Retinal pigment epithelial cell (primary cell): ENCODE measurements at regions not wholly inside any gene's neighbourhood (a gene's known extent, or its start where the extent isn't known, plus 50 kb on each side); places are given as distances from the start of the nearest gene placed in this dataset.
A peak's percentile ranks its signal among the peaks of the same experiment; 100 is the strongest.

Experiments
- DNase-seq: peaks from one replicate; pipeline ENCODE4 v3.0.0-alpha.2; 2010; ENCODE audit warnings: low read depth
- H3K4me3 ChIP-seq: 2 replicates; pipeline ENCODE4 v1.5.1; 2011; ENCODE audit warnings: mild to moderate bottlenecking, low read length, control low read depth, moderate library complexity
- CTCF ChIP-seq: conservative IDR thresholded peaks from 2 replicates; pipeline ENCODE4 v1.5.1; 2011; ENCODE audit warnings: low read depth, low read length, control low read depth, inconsistent platforms

- DNase-seq = no peak
- TF ChIP-seq CTCF = no peak
- no peak overlapping the region for H3K4me3 ChIP-seq
These were observed 193.5 kb downstream of the SS18 start for GRCh38 chr18:25896956-25897355.

- peak; percentile 79 for TF ChIP-seq CTCF
- DNase-seq = peak; percentile 1
These were observed 194.1 kb downstream of the SS18 start for GRCh38 chr18:25896178-25896780.

GRCh38 chr18:25895518-25895917 lies 194.9 kb downstream of the SS18 start:
- no peak for DNase-seq
- no peak for TF ChIP-seq CTCF

More at GRCh38 chr18:25896178-25896780, 194.1 kb downstream of the SS18 start:
- no peak overlapping the region for H3K4me3 ChIP-seq

GRCh38 chr18:25886283-25886682 lies 204.1 kb downstream of the SS18 start:
- no peak for DNase-seq
- no peak for TF ChIP-seq CTCF
- no peak overlapping the region for H3K4me3 ChIP-seq

More at GRCh38 chr18:25895518-25895917, 194.9 kb downstream of the SS18 start:
- H3K4me3 ChIP-seq = no peak overlapping the region

GRCh38 chr18:25883091-25883490 lies 207.3 kb downstream of the SS18 start:
- H3K4me3 ChIP-seq = no peak overlapping the region
- no peak for DNase-seq
- no peak for TF ChIP-seq CTCF

GRCh38 chr18:25881149-25881548 lies 209.3 kb downstream of the SS18 start:
- H3K4me3 ChIP-seq = no peak overlapping the region
- DNase-seq = no peak
- TF ChIP-seq CTCF = no peak

- DNase-seq = no peak
These were observed 210.0 kb downstream of the SS18 start for GRCh38 chr18:25880441-25880840.

More at GRCh38 chr18:25880441-25880840, 210.0 kb downstream of the SS18 start:
- no peak for TF ChIP-seq CTCF
- H3K4me3 ChIP-seq = no peak overlapping the region
